Suprapubic skin (tissue), 3 donors: ENCODE measurements at regions not wholly inside any gene's neighbourhood (a gene's known extent, or its start where the extent isn't known, plus 50 kb on each side); places are given as distances from the start of the nearest gene placed in this dataset.

Experiments used
- POLR2A ChIP-seq, 2 donors: fragments of 450-650 bp; IDR thresholded peaks; one replicate each; pipeline ENCODE4 v1.6.1; 2017; ENCODE audit warnings: antibody characterized with exemption in 2 of 2, mild to moderate bottlenecking in 2 of 2, moderate library complexity in 2 of 2
- TF ChIP-seq, protein P1 (sequence below), 2 donors: fragments of 200-600 bp in 1 of 2; fragments of 450-650 bp in 1 of 2; sonication (generic) in 1 of 2; IDR thresholded peaks; one replicate each; pipeline ENCODE4 v1.5.1; 2016 to 2019; ENCODE audit warnings: antibody characterized with exemption in 2 of 2, mild to moderate bottlenecking in 1 of 2, moderate library complexity in 1 of 2

DNA sequence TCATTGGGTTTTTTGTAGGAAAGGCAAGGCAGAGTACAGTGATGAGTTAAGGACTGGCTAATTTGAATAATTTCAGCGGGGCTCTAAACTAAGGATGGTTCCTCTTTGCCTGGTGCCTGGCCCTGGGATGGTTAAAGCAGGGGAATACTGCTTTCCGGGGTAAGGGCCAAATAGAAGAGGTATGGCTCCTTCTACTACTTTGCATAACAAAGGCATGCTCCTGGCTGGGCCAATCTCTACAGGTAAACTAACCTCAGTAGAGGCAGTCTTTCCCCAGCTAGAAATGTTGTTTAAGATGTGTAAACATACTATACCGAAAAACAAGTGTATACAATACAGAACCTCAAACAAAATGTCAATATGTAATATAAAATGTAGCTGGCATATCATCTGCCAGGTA is 1239.0 kb downstream of the SLC16A7 start:
- TF ChIP-seq POLR2A (IDR thresholded peaks at IDR 0.05) = no peak
- TF ChIP-seq, protein P1, sequence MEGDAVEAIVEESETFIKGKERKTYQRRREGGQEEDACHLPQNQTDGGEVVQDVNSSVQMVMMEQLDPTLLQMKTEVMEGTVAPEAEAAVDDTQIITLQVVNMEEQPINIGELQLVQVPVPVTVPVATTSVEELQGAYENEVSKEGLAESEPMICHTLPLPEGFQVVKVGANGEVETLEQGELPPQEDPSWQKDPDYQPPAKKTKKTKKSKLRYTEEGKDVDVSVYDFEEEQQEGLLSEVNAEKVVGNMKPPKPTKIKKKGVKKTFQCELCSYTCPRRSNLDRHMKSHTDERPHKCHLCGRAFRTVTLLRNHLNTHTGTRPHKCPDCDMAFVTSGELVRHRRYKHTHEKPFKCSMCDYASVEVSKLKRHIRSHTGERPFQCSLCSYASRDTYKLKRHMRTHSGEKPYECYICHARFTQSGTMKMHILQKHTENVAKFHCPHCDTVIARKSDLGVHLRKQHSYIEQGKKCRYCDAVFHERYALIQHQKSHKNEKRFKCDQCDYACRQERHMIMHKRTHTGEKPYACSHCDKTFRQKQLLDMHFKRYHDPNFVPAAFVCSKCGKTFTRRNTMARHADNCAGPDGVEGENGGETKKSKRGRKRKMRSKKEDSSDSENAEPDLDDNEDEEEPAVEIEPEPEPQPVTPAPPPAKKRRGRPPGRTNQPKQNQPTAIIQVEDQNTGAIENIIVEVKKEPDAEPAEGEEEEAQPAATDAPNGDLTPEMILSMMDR (IDR thresholded peaks at IDR 0.05) = no peak
